Ramos (cell line): ENCODE measurements at regions not wholly inside any gene's neighbourhood (a gene's known extent, or its start where the extent isn't known, plus 50 kb on each side); places are given as distances from the start of the nearest gene placed in this dataset.

Source experiments
- in situ Hi-C: fragments of 300-500 bp; cut with MboI; formaldehyde crosslinking; loops from one replicate; pipeline ENCODE4 v1.14.3; 2022; ENCODE audit warnings: low sequenced_read_pairs; ENCODE audit not compliant: unreplicated experiment

DNA sequence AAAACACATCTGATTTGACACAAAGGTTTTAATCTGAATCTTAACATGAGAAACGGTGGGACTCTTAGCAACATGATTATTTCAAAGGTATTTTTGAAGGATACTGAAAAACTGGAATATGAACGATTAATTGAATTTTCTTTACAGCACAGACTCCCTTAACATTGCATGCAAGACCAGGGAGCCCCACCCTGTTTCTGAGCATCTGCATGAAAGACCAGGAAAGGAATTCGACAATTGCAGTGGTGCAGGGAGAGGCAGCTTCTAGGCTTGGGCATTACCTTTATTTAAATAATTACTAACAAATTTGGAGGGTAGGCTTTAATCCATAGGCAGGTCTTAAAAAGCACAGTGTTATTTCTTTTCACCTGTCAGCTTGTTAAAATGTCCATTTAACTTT lies 240.6 kb upstream of the TOPAZ1 start:
- in situ Hi-C loops = loop anchor here (25.0 kb wide), 1 partner anchor 1414 kb away; the partner anchor contains the start of genes SEC22C and SS18L2

DNA sequence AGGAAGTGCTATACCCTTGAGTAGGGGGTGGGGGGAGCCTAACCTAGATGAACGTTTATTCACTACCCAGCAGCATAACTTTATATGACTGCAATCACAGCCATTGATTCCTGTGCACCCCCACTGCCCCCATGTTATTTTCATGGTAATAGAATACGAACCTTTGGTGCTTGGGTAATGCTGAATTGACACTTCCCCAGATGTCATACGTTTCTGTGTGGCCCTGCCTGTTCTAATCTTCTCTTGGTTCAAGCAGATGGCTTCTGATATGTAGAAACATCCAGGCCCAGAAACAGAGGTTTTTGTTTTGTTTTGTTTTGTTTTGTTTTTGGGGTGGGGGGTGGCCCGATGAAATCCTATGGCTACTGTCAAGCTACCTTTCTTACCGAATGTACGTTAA lies 237.9 kb upstream of the TOPAZ1 start:
- in situ Hi-C loops = loop anchor here (25.0 kb wide), 1 partner anchor 1416 kb away; the partner anchor contains the start of genes SEC22C and SS18L2

DNA sequence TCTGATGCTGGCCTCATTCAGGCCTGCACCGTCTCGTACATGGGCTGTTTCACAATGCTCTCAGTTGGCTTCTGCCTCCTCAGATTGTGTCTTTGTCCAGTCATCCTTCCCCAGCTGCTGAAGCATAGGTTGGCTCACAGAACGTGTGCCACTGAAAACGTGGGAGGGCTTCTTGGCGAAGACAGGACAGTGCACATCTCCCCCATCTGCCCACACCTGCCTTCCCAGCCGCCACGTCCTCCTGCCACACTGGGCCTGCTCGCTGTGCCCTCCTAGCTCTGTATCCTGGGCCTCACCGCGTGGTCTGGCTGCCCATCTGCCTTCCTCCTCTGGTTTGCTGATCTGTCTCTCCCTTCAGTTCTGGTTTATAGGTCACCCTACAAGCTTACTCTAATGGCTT lies 230.0 kb upstream of the TOPAZ1 start:
- in situ Hi-C loops = loop anchor here (25.0 kb wide), 1 partner anchor 1424 kb away; the partner anchor contains the start of genes SEC22C and SS18L2

DNA sequence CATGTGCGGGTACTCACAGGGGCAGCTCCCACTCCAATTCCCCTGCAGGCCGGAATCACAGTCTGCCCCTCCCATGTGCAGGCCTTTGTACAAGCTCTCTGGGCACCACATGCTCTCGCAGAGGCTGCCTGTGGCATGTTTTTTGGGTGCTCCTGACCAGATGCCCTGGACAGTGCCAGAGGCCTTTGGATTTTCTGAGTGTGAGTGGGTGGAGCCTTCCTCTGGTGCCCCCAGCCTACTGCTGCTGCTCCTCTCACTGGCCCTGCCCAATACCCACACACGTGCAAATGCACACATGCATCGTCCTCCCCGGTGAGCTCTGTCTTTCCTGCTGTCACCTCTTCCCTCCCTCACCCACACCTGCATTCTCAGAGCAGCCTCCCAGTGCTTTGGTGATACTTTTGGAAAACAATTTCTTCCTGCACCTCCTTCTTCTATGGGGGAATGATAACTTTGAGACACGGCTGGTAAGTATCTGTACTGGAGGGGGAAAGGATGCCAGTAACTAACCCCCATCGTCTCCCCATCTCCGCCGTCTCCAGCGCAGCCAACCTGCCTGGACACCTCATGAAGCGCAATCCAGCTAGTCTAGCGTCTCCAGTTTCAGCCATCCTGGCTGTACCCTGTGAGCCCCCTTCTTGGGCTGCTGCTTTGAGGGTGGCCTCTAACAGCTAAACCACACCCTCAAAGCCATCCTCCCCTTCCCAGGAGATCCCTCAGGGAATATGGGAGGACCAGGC lies 229.4 kb upstream of the TOPAZ1 start:
- in situ Hi-C loops = loop anchor here (25.0 kb wide), 1 partner anchor 1425 kb away; the partner anchor contains the start of genes SEC22C and SS18L2

DNA sequence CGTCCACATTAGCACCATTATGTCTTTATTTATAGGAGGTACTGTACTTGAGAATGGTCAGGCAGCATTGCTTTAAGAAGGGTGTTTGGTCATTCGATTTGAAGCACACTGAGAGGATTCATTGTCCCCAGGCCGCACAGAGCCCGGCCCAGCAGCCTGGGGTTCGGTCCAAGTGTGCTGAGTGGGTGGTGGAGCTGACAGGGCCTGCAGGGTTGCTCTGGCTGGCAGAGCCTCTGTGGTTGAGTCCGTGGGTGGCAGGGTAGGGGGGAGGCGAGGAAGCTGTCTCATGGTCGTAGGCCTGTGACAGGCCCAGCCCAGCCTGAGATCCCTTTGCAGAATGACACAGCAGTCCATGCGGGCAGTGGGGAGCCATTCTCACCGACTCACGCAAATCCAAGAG lies 227.7 kb upstream of the TOPAZ1 start:
- in situ Hi-C loops = loop anchor here (25.0 kb wide), 1 partner anchor 1427 kb away; the partner anchor contains the start of genes SEC22C and SS18L2

DNA sequence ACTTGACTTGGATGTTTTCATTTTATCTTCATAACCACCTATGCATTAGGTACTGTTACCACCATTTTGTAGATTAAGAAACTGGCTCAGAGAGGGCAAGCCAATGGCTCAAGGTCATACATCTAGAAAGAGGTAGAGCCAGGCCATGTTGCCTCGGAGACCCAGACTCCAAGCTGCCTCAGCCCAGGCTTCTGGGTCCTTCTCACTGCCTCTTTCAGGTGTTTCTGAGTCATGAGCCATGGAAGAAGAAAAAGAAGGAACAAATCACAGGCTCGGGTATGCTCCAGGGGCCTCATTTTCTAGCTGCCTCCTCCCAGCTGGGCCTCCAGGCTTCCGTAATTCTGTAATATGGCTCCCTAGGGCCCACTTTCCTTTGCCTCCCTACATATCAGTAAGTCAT lies 226.5 kb upstream of the TOPAZ1 start:
- in situ Hi-C loops = loop anchor here (25.0 kb wide), 1 partner anchor 1428 kb away; the partner anchor contains the start of genes SEC22C and SS18L2

DNA sequence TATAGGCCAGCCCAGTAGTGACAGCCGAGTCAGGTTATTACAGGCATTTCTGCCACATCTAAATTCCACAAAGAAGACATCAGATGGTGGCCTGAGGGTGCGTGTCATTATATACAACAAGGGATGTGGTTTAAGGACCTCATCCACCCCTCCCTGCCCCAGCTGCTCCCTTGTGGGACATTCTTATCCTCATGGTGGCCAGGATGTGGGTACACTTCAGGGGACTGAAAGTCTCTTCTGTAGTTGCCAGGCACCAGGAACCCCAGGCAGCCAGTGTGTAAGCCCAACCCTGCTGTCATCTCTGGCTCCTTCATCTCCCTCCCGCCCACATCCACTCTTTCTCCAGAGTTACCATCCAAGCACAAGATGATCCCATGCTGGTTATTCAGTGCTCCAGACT lies 224.9 kb upstream of the TOPAZ1 start:
- in situ Hi-C loops = loop anchor here (25.0 kb wide), 1 partner anchor 1430 kb away; the partner anchor contains the start of genes SEC22C and SS18L2

DNA sequence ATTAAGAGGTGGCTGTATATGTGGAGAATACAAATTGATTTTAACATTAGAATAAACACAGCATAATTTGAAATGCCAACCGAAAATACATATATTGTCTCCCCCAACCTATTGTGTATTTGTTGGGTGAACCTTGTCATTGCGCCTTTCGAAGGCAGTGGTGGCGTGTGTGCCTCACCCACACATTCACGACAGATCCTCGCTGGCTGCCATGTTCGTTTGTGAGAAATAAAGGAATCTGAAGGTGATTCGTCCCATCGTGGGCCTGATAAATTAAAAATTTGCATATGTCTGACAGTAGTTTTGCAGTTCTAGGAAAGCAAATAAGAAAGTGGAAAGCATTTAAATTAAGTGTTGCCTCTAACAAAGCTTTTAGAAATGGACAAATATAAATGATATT lies 222.8 kb upstream of the TOPAZ1 start:
- in situ Hi-C loops = loop anchor here (25.0 kb wide), 1 partner anchor 1432 kb away; the partner anchor contains the start of genes SEC22C and SS18L2

DNA sequence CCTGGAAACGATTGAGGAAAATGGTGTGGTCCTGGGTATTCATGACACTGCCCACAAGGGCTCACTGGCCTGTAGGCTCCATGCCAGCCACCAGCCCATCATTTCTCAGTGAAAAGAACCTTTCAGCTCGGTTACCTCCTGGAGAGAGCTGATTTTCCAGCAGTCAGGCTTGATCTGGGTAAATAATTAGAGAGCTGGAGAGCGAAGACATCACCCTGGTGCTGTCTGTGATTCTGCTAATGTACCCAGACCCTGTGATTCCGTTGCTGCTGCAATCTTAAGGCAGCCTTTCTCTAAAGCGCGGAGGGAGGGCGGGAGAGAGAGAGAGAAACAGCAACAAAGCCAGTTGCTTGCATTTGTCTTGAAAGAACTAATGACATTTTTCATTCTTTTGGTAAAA lies 221.9 kb upstream of the TOPAZ1 start:
- in situ Hi-C loops = loop anchor here (25.0 kb wide), 1 partner anchor 1432 kb away; the partner anchor contains the start of genes SEC22C and SS18L2

DNA sequence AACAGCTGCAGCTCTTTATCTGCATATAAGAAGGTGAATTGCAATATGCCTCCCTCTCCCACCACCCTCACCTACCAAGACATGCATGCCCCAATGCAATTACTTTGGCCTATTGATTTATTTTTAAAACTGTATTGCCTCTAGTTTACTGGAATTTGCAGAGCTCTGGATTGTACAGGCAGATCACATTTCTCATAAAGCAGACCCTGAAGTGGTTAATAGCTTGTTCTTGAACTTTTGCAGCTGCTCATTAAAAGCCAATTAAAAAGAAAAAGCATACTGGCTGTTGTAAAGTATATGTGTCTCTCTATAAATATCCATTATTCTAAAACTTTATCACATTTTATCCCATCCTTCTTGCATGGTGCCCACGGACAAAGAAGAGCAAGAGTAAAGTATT lies 221.5 kb upstream of the TOPAZ1 start:
- in situ Hi-C loops = loop anchor here (25.0 kb wide), 1 partner anchor 1433 kb away; the partner anchor contains the start of genes SEC22C and SS18L2

DNA sequence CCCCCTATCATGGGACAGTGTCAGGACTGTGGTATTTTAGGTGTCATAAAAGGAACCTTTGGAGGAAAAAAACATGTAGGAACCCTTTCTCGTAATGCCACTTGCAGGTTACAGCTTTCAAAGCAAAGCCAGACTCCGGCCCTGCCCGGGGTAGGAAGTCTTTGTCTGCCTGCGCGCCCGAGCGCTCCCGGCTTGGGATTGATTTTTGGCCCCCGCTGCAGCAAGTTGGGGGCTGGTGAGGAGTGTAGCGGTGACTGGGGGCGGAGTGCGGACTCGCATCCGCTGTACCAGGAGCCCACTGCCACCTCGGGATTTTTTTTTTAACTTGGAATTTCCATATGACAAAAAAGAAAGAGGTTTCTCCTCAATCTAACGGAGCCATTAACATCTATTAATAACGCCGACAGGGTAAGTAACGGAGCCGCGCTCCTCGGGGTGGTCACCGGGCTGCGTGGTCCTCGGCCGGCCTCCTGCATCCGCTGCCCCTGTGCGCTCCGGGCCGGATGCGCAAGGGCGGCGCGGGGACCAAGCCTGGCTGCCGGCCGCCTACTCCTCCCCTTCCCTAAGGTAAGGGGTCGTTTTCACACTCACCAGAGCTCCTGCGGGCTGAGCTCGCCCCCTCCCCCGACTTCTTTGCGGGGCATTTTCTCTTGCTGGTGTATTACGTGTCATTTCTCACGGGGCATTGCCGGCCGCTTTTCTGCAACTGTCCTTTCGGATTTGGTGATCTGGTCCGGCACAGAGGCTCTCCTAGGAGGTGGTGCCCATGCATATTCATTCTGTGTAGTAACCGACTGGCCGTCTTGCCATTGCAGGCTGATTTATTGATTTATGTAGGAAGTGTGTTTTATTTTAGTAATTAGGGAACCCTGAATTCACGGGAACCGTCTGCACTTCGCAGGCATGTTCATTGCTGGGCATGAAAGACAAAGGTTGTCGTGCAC lies 219.8 kb upstream of the TOPAZ1 start:
- in situ Hi-C loops = loop anchor here (25.0 kb wide), 1 partner anchor 1435 kb away; the partner anchor contains the start of genes SEC22C and SS18L2

DNA sequence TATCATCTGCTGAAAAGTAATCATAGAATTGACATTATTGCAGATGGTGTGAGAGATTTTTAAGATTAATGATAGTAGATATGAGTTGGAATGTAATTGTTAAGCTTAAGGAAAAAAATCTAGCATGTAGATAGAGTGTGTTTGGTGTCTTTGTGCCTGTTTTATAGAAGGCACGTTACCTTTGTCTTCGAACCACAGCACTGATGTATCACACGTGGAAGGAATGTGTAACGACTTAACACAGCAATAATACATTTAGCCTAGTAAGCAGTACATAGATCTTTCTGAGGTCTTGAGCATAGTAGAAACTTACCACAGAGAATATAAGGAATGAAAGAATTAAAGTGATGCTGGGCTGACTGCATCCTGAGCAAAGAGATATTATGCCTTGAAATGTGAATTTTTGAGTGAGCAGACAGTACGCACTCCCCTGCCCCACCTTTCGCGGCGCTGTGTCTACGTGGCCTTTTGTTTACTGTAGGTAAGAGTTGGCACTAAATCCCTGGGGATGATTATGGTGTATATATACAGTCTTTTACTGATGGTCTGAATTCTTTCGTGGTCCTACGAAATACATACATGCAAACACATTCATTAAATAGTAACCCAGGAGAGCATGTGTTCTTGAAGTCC lies 217.6 kb upstream of the TOPAZ1 start:
- in situ Hi-C loops = loop anchor here (25.0 kb wide), 1 partner anchor 1437 kb away; the partner anchor contains the start of genes SEC22C and SS18L2

DNA sequence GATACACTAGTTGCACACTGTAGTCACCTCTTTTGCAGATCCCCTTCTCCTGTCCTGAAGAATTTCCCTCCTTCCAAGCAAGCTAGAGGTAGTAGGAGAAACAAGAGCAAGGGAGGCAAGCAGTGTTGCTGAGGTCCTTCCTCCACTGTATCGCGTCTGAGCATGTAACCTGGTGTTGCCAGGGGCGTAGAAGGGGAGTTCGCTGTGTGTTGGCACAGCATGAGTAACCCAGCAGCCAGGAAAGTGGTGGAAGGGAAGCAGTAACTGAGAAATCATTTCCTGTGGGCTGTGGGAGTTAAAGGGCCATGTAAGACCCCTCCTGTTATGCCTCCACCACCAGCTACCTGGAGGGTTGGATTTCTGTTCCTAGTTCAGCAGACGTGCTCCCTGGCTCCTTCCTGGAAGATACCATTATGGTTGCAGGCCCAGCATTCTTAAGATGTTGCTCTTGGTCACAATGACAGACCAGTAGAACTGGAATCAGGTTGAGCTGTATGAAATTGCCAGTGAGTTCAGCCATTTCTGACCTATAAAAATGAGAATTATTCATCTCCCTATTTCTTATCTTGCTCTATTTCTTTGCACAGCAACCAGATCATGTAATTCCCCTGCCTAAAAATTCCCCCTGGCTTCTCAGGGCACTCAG lies 215.3 kb upstream of the TOPAZ1 start:
- in situ Hi-C loops = no loop called here

DNA sequence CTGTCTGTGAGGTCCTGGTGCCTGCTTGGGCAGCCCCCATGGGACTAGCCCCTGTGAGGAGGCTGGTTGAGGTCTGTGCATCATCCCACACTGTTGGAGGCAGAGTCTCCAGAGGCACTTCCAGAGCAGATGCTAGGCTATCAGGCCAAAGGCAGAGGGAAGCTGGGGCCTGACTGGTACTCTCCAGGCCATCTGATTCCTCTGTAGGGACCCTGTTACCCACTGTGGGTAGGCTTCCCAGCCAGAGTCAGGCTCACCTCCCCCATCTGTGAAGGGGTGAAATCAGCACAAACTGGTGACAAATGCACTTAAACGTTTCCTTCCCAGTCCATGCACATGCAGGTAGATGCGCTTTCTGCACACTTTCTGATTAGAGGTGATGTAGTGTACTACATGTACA lies 212.6 kb upstream of the TOPAZ1 start:
- in situ Hi-C loops = no loop called here

DNA sequence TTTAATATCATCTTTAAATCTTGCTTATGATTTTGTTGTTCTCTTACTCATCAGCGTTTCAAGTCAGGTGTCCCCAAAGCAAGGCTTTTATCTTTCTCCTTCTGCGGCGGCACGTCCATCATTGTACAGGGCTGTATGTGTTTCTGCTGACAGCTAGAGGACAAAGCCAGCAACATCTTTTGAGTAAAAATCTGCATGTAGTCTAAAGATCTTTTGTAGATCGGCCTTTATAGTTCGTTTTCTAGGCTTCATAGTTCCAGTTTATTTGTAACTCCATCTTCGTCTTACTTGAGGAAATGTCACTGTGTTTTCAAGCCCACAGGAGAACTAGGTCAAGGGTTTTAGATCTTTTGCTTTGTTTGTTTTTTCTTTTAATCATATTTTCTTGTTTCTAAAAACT lies 211.4 kb upstream of the TOPAZ1 start:
- in situ Hi-C loops = no loop called here

DNA sequence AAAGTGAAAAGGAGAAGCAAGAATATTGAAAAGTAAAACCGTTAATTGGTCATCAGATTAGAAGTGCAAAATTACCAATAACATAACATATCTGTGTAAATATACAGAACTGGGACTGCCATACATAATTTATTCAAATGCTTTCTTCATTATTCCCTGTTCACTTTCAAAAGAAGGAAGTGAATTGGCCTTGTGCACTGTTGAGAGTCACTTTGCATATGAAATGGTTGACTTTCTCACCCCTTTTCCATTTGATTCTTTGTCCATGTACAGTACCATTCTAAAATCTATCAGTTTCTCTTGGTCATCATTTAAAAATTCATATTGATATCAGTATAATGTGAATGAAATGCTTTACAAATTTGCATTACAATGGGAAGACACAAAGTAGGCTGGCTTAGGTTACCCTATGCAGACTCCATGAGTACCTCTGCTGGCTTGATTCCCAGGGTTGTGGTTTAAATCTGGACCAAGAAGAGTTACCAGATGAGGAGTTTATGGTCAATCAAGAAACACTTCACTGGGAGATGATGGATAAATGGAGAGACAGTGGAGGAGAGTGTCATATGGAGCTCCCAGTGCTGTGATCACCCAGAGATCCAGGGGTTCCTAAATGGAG lies 210.9 kb upstream of the TOPAZ1 start:
- in situ Hi-C loops = no loop called here

DNA sequence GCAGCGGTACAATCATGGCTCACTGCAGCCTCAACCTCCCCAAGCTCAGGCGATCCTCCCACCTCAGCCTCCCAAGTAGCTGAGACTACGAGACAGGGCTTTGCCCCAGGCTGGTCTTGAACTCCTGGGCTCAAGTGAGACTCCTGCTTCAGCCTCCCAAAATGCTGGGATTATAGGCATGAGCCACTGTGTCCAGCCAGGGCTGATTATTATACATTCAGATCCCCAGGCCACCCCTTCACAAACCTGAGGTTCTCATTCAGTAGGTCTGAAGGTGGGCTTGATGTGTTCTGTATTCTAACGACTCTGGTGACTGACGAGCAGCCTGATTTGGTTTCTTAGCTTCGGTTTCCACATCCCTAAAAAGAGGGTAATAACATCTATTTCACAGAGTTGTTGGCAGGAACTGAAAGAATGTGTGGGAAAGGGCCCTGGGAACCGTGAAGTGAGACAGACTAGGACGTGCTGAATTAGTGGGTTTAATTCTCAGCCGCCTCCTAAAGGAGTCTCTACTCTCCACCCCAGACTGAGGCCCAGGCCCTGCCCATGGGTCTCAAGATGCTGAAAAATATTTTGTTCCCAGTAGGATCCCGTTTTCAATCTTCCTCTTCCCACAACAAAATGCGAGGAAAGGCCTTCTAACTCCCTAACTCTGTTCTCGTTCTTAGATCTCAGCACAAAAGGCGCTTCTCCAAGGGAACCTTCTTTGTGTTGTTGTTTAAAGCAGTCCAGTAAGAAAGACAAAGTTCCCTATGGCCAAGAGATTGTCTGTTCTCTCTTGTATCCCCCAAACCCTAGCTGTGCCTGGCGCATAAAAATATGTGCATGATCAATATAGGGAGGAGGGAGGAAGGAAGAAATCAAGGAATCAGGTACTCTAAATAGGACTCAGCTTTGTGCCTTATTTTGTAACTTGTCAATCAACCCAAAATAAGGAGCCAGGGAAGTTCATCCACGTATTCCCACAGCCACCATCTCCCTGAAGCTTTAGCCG lies 210.0 kb upstream of the TOPAZ1 start:
- in situ Hi-C loops = no loop called here

DNA sequence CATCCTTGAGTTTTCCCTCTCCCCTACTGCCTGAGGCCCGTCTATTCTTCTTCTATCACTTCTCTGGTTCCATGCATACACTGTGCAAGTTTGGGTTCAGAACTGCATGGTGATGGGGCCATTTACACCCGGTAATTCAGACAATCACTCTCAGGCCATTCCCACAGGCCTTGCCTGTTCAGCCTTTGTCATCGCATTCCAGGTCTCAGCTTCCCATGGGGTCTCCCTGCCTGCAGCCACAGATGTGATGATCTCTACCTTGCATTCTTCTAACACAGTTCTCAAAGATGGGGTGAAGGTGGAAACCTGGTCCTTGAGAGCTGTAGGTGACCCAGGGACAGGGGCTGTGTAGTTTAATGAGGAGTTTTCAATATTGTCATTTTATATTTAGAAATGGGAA lies 209.2 kb upstream of the TOPAZ1 start:
- in situ Hi-C loops = no loop called here
